ENCODE measurements at regions not wholly inside any gene's neighbourhood (a gene's known extent, or its start where the extent isn't known, plus 50 kb on each side); places are given as distances from the start of the nearest gene placed in this dataset.

DNA sequence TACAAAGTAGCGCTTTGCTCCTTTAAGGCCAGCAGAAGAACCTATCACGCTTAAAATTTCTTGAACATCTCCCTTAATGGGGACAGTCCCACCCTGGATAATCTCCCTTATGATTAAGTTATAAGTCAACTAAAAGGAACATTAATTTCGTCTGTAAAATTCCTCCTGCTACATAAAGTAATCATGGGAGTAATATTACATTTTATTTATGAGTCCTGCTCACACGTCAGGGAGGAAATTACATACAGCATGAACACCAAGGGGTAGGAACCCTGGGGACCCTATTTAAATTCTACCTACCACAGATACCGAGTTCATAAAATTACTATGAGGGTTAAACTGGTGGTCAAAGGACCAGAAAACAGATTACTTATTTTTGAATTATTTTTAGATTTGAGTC, 926.6 kb upstream of the MBL2 start:
- no peak for DNase-seq (ENCODE audit: extremely low read depth, low read depth)
- no peak overlapping the region for H3K4me3 ChIP-seq (replicated peaks; ENCODE audit: low read depth, low read length)
- TF ChIP-seq CTCF (IDR thresholded peaks at IDR 0.05; ENCODE audit: low read depth, low read length, missing control alignments): no peak

GRCh38 chr10:53697038-53697437, 924.5 kb upstream of the MBL2 start:
- no peak for TF ChIP-seq CTCF (IDR thresholded peaks at IDR 0.05; ENCODE audit: low read depth, low read length, missing control alignments)
- DNase-seq (ENCODE audit: extremely low read depth, low read depth): no peak
- no peak overlapping the region for H3K4me3 ChIP-seq (replicated peaks; ENCODE audit: low read depth, low read length)

- DNase-seq (ENCODE audit: extremely low read depth, low read depth): no peak
- no peak overlapping the region for H3K4me3 ChIP-seq (replicated peaks; ENCODE audit: low read depth, low read length)
- no peak for TF ChIP-seq CTCF (IDR thresholded peaks at IDR 0.05; ENCODE audit: low read depth, low read length, missing control alignments)
Observed at GRCh38 chr10:53690524-53691240, 918.1 kb upstream of the MBL2 start.

- DNase-seq (ENCODE audit: extremely low read depth, low read depth): no peak
- no peak overlapping the region for H3K4me3 ChIP-seq (replicated peaks; ENCODE audit: low read depth, low read length)
- TF ChIP-seq CTCF (IDR thresholded peaks at IDR 0.05; ENCODE audit: low read depth, low read length, missing control alignments): no peak
Observed at GRCh38 chr10:53687800-53688199, 915.2 kb upstream of the MBL2 start.

DNA sequence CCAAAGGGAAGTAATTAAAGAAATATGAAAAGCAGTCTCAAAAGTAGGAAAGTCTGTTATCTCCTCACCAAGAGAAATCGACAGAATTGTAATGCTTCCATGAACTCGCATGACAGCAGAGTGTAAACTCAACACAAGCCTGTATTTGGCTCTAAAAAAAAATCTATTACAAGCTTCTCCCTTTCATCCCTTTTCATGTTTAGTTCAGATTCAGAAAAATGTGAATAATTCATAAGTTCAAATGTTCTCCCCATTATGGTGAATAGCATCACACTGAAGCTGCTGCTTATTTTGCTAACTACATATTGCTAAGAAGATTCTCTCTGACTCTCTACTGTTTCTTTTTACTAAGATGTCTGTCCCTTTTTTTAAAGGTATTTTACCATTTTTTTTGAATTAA, 910.3 kb upstream of the MBL2 start:
- no peak for DNase-seq (ENCODE audit: extremely low read depth, low read depth)
- no peak overlapping the region for H3K4me3 ChIP-seq (replicated peaks; ENCODE audit: low read depth, low read length)
- TF ChIP-seq CTCF (IDR thresholded peaks at IDR 0.05; ENCODE audit: low read depth, low read length, missing control alignments): no peak

- no peak for DNase-seq (ENCODE audit: extremely low read depth, low read depth)
- no peak overlapping the region for H3K4me3 ChIP-seq (replicated peaks; ENCODE audit: low read depth, low read length)
- TF ChIP-seq CTCF (IDR thresholded peaks at IDR 0.05; ENCODE audit: low read depth, low read length, missing control alignments): no peak
Observed at GRCh38 chr10:53682458-53682857, 909.9 kb upstream of the MBL2 start.

DNA sequence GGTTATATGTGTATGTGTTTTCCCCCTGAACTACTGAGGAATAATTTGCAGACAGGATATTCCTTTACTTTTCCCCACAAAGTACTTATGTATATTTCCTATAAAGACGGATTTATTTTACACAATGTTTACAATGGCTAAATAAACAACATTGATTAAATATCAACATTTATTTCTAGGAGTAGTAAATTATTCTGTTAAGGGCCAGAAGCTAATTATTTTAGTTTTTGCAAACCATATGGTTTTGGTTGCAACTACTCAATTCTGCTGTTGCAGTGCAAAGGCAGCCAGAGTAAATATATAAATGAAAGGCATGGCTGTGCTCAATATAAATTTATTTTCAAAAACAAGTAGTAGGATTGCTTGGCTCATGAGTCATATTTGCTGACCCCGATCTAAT, 907.1 kb upstream of the MBL2 start:
- no peak for TF ChIP-seq CTCF (IDR thresholded peaks at IDR 0.05; ENCODE audit: low read depth, low read length, missing control alignments)
- no peak overlapping the region for H3K4me3 ChIP-seq (replicated peaks; ENCODE audit: low read depth, low read length)
- DNase-seq (ENCODE audit: extremely low read depth, low read depth): no peak

Data from HFF-Myc (cell line).